Lower leg skin (tissue), 3 donors: ENCODE measurements at regions not wholly inside any gene's neighbourhood (a gene's known extent, or its start where the extent isn't known, plus 50 kb on each side); places are given as distances from the start of the nearest gene placed in this dataset.

Experiments
- POLR2A ChIP-seq, 2 donors: fragments of 450-650 bp; IDR thresholded peaks; one replicate each; pipeline ENCODE4 v1.6.1; 2016 to 2017; ENCODE audit warnings: antibody characterized with exemption in 2 of 2, mild to moderate bottlenecking in 1 of 2, moderate library complexity in 1 of 2
- TF ChIP-seq, protein P1 (sequence below), 3 donors: fragments of 450-650 bp; IDR thresholded peaks; one replicate each; pipeline ENCODE4 v1.5.1; 2016; ENCODE audit warnings: antibody characterized with exemption in 3 of 3, mild to moderate bottlenecking in 3 of 3, moderate library complexity in 2 of 3

GRCh38 chr3:132231633-132232032 lies 85.6 kb upstream of the ACP3 start:
- TF ChIP-seq POLR2A (IDR thresholded peaks at IDR 0.05) = no peak
- TF ChIP-seq, protein P1, sequence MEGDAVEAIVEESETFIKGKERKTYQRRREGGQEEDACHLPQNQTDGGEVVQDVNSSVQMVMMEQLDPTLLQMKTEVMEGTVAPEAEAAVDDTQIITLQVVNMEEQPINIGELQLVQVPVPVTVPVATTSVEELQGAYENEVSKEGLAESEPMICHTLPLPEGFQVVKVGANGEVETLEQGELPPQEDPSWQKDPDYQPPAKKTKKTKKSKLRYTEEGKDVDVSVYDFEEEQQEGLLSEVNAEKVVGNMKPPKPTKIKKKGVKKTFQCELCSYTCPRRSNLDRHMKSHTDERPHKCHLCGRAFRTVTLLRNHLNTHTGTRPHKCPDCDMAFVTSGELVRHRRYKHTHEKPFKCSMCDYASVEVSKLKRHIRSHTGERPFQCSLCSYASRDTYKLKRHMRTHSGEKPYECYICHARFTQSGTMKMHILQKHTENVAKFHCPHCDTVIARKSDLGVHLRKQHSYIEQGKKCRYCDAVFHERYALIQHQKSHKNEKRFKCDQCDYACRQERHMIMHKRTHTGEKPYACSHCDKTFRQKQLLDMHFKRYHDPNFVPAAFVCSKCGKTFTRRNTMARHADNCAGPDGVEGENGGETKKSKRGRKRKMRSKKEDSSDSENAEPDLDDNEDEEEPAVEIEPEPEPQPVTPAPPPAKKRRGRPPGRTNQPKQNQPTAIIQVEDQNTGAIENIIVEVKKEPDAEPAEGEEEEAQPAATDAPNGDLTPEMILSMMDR (IDR thresholded peaks at IDR 0.05) = no peak
